ENCODE measurements at regions not wholly inside any gene's neighbourhood (a gene's known extent, or its start where the extent isn't known, plus 50 kb on each side); places are given as distances from the start of the nearest gene placed in this dataset.

- H3K4me1 ChIP-seq = no peaks in the 10 kb centered on the region
- WGBS, 2 donors = 68 to 72% methylated on average over 5 of the region's 5 CpGs
- intact Hi-C loops (cut with DNase I; ENCODE audit: low total_unique reads) = no loop called here
- H3K36me3 ChIP-seq (ENCODE audit: low read depth, missing control alignments) = no peaks in the 10 kb centered on the region
- H3K27me3 ChIP-seq = no peaks in the 10 kb centered on the region
- H3K27ac ChIP-seq = no peak overlapping the region
- no peak for DNase-seq
- H3K4me3 ChIP-seq = no peak overlapping the region
- no peak for TF ChIP-seq POLR2A (IDR thresholded peaks at IDR 0.05)
- no peak for TF ChIP-seq CTCF (IDR thresholded peaks at IDR 0.05)
- H3K9me3 ChIP-seq = no peaks in the 10 kb centered on the region
These were observed 131.9 kb upstream of the SERPIND1 start for GRCh38 chr22:20641919-20642579.

- Histone ChIP-seq H3K4me3 (no peak overlapping the region), H3K9me3 (no peaks in the 10 kb centered on the region), H3K27ac (no peak overlapping the region), H3K4me1 (no peaks in the 10 kb centered on the region), H3K27me3 (no peaks in the 10 kb centered on the region), H3K36me3 (ENCODE audit: low read depth, missing control alignments) (no peaks in the 10 kb centered on the region)
- WGBS, 2 donors = 84 to 93% methylated on average over 3 of the region's 3 CpGs
- intact Hi-C loops (cut with DNase I; ENCODE audit: low total_unique reads) = no loop called here
- no peak for DNase-seq
- TF ChIP-seq CTCF (IDR thresholded peaks at IDR 0.05) = no peak
- TF ChIP-seq POLR2A (IDR thresholded peaks at IDR 0.05) = no peak
These were observed 131.2 kb upstream of the SERPIND1 start for GRCh38 chr22:20642668-20643179.

GRCh38 chr22:20644071-20644642 is 129.8 kb upstream of the SERPIND1 start:
- TF ChIP-seq POLR2A (IDR thresholded peaks at IDR 0.05) (no peak), CTCF (IDR thresholded peaks at IDR 0.05) (no peak)
- no peak overlapping the region for H3K4me3 ChIP-seq
- WGBS, 2 donors = 93% methylated on average over 3 of the region's 3 CpGs

GRCh38 chr22:20645954-20646353 is 128.0 kb upstream of the SERPIND1 start:
- WGBS, 2 donors = 90 to 91% methylated on average over 2 of the region's 2 CpGs
- Histone ChIP-seq H3K36me3 (ENCODE audit: low read depth, missing control alignments) (no peaks in the 10 kb centered on the region), H3K9me3 (no peaks in the 10 kb centered on the region), H3K27ac (no peak overlapping the region), H3K27me3 (no peaks in the 10 kb centered on the region), H3K4me1 (no peaks in the 10 kb centered on the region), H3K4me3 (no peak overlapping the region)
- no peak for DNase-seq
- intact Hi-C loops (cut with DNase I; ENCODE audit: low total_unique reads) = no loop called here
- no peak for TF ChIP-seq CTCF (IDR thresholded peaks at IDR 0.05)
- TF ChIP-seq POLR2A (IDR thresholded peaks at IDR 0.05) = no peak

More at GRCh38 chr22:20644071-20644642, 129.8 kb upstream of the SERPIND1 start:
- no peaks in the 10 kb centered on the region for H3K27me3 ChIP-seq
- intact Hi-C loops (cut with DNase I; ENCODE audit: low total_unique reads) = no loop called here
- no peaks in the 10 kb centered on the region for H3K36me3 ChIP-seq (ENCODE audit: low read depth, missing control alignments)
- H3K4me1 ChIP-seq = no peaks in the 10 kb centered on the region
- no peak for DNase-seq
- no peak overlapping the region for H3K27ac ChIP-seq
- no peaks in the 10 kb centered on the region for H3K9me3 ChIP-seq

GRCh38 chr22:20646415-20646814 is 127.5 kb upstream of the SERPIND1 start:
- H3K27me3 ChIP-seq = no peaks in the 10 kb centered on the region
- TF ChIP-seq POLR2A (IDR thresholded peaks at IDR 0.05) (no peak), CTCF (IDR thresholded peaks at IDR 0.05) (no peak)
- DNase-seq = no peak
- no peaks in the 10 kb centered on the region for H3K9me3 ChIP-seq
- no peak overlapping the region for H3K4me3 ChIP-seq
- H3K27ac ChIP-seq = no peak overlapping the region
- WGBS, 2 donors = 73 to 92% methylated on average over 4 of the region's 4 CpGs
- H3K36me3 ChIP-seq (ENCODE audit: low read depth, missing control alignments) = no peaks in the 10 kb centered on the region
- H3K4me1 ChIP-seq = no peaks in the 10 kb centered on the region
- intact Hi-C loops (cut with DNase I; ENCODE audit: low total_unique reads) = no loop called here

Data from testis (tissue), 2 donors.